Liver (tissue), 8 donors: ENCODE measurements at regions not wholly inside any gene's neighbourhood (a gene's known extent, or its start where the extent isn't known, plus 50 kb on each side); places are given as distances from the start of the nearest gene placed in this dataset.

Experiments
- DNase-seq: peaks from one replicate; pipeline ENCODE4 v3.0.0-alpha.2; 2017; ENCODE audit warnings: low spot score
- H3K27ac ChIP-seq, 2 donors: one replicate each; pipeline ENCODE4 v1.7.0; 2013; ENCODE audit warnings: inconsistent platforms in 2 of 2, low read length in 2 of 2, control low read depth in 1 of 2, low read depth in 1 of 2, mild to moderate bottlenecking in 1 of 2
- H3K27me3 ChIP-seq, 4 donors: one replicate each; pipeline versions ENCODE4 v1.6.1 to v1.7.0; 2013; ENCODE audit warnings: low read length in 3 of 4, inconsistent platforms in 1 of 4, mild to moderate bottlenecking in 1 of 4, moderate library complexity in 1 of 4; ENCODE audit not compliant: control insufficient read depth in 4 of 4, insufficient read depth in 4 of 4
- H3K36me3 ChIP-seq, 4 donors: one replicate each; pipeline versions ENCODE4 v1.6.1 to v1.7.0; 2013; ENCODE audit warnings: low read length in 3 of 4, mild to moderate bottlenecking in 3 of 4, low read depth in 1 of 4, moderate library complexity in 1 of 4; ENCODE audit not compliant: control insufficient read depth in 4 of 4, insufficient read depth in 3 of 4
- H3K4me1 ChIP-seq, 4 donors: one replicate each; pipeline versions ENCODE4 v1.6.1 to v1.7.0; 2013; ENCODE audit warnings: low read length in 3 of 4, mild to moderate bottlenecking in 3 of 4, moderate library complexity in 1 of 4; ENCODE audit not compliant: control insufficient read depth in 4 of 4, insufficient read depth in 4 of 4
- H3K4me3 ChIP-seq, 3 donors: one replicate each; pipeline versions ENCODE4 v1.6.1 to v1.7.0; 2013; ENCODE audit warnings: low read length in 3 of 3, control low read depth in 1 of 3, low read depth in 1 of 3, mild to moderate bottlenecking in 1 of 3
- H3K9ac ChIP-seq, 2 donors: one replicate each; pipeline ENCODE4 v1.7.0; 2013; ENCODE audit warnings: low read length in 2 of 2, mild to moderate bottlenecking in 2 of 2, moderate library complexity in 2 of 2, control low read depth in 1 of 2, low read depth in 1 of 2
- H3K9me3 ChIP-seq, 4 donors: one replicate each; pipeline versions ENCODE4 v1.6.1 to v1.7.0; 2013; ENCODE audit warnings: low read length in 3 of 4; ENCODE audit not compliant: control insufficient read depth in 4 of 4
- ATF3 ChIP-seq: IDR thresholded peaks from 2 replicates; pipeline ENCODE4 v1.6.1; 2016; ENCODE audit warnings: antibody characterized with exemption
- CTCF ChIP-seq: fragments of 150-350 bp; IDR thresholded peaks from 2 replicates; pipeline ENCODE4 v1.5.1; 2017; ENCODE audit warnings: improper control_type of control experiment, low read depth, low read length; ENCODE audit not compliant: missing input control
- EGR1 ChIP-seq, 2 donors: IDR thresholded peaks; 2 replicates each; pipeline ENCODE4 v1.6.1; 2016 to 2018; ENCODE audit warnings: antibody characterized with exemption in 2 of 2, low read depth in 2 of 2
- FOXA2 ChIP-seq: IDR thresholded peaks from 2 replicates; pipeline ENCODE4 v1.6.1; 2016; ENCODE audit warnings: antibody characterized with exemption
- GABPA ChIP-seq, 2 donors: IDR thresholded peaks in 1 of 2; conservative IDR thresholded peaks in 1 of 2; 2 replicates each; pipeline ENCODE4 v1.6.1; 2016; ENCODE audit warnings: antibody characterized with exemption in 2 of 2, mild to moderate bottlenecking in 1 of 2, moderate library complexity in 1 of 2
- HNF4G ChIP-seq: IDR thresholded peaks from 2 replicates; pipeline ENCODE4 v1.6.1; 2016; ENCODE audit warnings: antibody characterized with exemption
- JUND ChIP-seq, 2 donors: IDR thresholded peaks; 2 replicates each; pipeline ENCODE4 v1.6.1; 2016; ENCODE audit warnings: antibody characterized with exemption in 2 of 2
- MAX ChIP-seq: IDR thresholded peaks from 2 replicates; pipeline ENCODE4 v1.6.1; 2016; ENCODE audit warnings: antibody characterized with exemption
- NR2F2 ChIP-seq: IDR thresholded peaks from 2 replicates; pipeline ENCODE4 v1.6.1; 2016; ENCODE audit warnings: antibody characterized with exemption
- RAD21 ChIP-seq, 2 donors: IDR thresholded peaks; 2 replicates each; pipeline ENCODE4 v1.6.1; 2016; ENCODE audit warnings: antibody characterized with exemption in 2 of 2, mild to moderate bottlenecking in 2 of 2
- REST ChIP-seq: IDR thresholded peaks from 2 replicates; pipeline ENCODE4 v1.6.1; 2016; ENCODE audit warnings: antibody characterized with exemption, mild to moderate bottlenecking
- RXRA ChIP-seq, 2 donors: IDR thresholded peaks; 2 replicates each; pipeline ENCODE4 v1.6.1; 2017 to 2018; ENCODE audit warnings: antibody characterized with exemption in 2 of 2, mild to moderate bottlenecking in 1 of 2
- SP1 ChIP-seq: IDR thresholded peaks from 2 replicates; pipeline ENCODE4 v1.6.1; 2018; ENCODE audit warnings: antibody characterized with exemption, mild to moderate bottlenecking
- TAF1 ChIP-seq: conservative IDR thresholded peaks from 2 replicates; pipeline ENCODE4 v1.6.1; 2016; ENCODE audit warnings: antibody characterized with exemption, mild to moderate bottlenecking
- ZBTB33 ChIP-seq: IDR thresholded peaks from 2 replicates; pipeline ENCODE4 v1.6.1; 2016; ENCODE audit warnings: antibody characterized with exemption
- WGBS: extraction: QIAGEN DNeasy Blood & Tissue Kit; methylation state at CpG from one replicate; pipeline ENCODE4 v1.1.7; 2013; 5-methylcytosine and 5-hydroxymethylcytosine counted together
- donor health status: healthy.
- donor health status: healthy.
- donor health status: healthy.
- donor health status: healthy.
- donor health status: healthy.

- Histone ChIP-seq H3K27me3 (no peaks in the 10 kb centered on the region), H3K4me3 (no peak overlapping the region), H3K4me1 (no peaks in the 10 kb centered on the region), H3K9ac (no peak overlapping the region), H3K36me3 (no peaks in the 10 kb centered on the region), H3K27ac (no peak overlapping the region), H3K9me3 (no peaks in the 10 kb centered on the region)
- WGBS = 69% methylated on average over 2 of the region's 2 CpGs
- TF ChIP-seq TAF1 (no peak), RXRA (IDR thresholded peaks at IDR 0.05) (no peak), MAX (no peak), GABPA (IDR thresholded peaks at IDR 0.05 in 1 of 2, conservative IDR thresholded peaks at IDR 0.05 in 1 of 2) (no peak), SP1 (no peak)
- DNase-seq = no peak
These were observed 236.7 kb downstream of the OTUD1 start for GRCh38 chr10:23675585-23675984.

GRCh38 chr10:23676296-23676695 is 237.4 kb downstream of the OTUD1 start:
- H3K9me3 ChIP-seq = no peaks in the 10 kb centered on the region
- DNase-seq = no peak
- H3K27me3 ChIP-seq = no peaks in the 10 kb centered on the region
- no peaks in the 10 kb centered on the region for H3K36me3 ChIP-seq
- TF ChIP-seq TAF1 (no peak), EGR1 (IDR thresholded peaks at IDR 0.05; ENCODE audit: low read depth in 2 of 2) (no peak), NR2F2 (no peak), REST (no peak), RXRA (IDR thresholded peaks at IDR 0.05) (no peak), CTCF (no peak), JUND (IDR thresholded peaks at IDR 0.05) (no peak), RAD21 (IDR thresholded peaks at IDR 0.05) (no peak), FOXA2 (no peak), MAX (no peak), ZBTB33 (no peak), HNF4G (no peak), GABPA (IDR thresholded peaks at IDR 0.05 in 1 of 2, conservative IDR thresholded peaks at IDR 0.05 in 1 of 2) (no peak), ATF3 (no peak)
- no peak overlapping the region for H3K4me3 ChIP-seq
- H3K9ac ChIP-seq = no peak overlapping the region
- 71% methylated on average over 2 of the region's 2 CpGs for WGBS
- no peaks in the 10 kb centered on the region for H3K4me1 ChIP-seq
- no peak overlapping the region for H3K27ac ChIP-seq
